HG03139 (cell line): ENCODE measurements at regions not wholly inside any gene's neighbourhood (a gene's known extent, or its start where the extent isn't known, plus 50 kb on each side); places are given as distances from the start of the nearest gene placed in this dataset.

ENCODE experiments used
- ATAC-seq: cut with Tn5 transposase; IDR thresholded peaks from one replicate; pipeline ENCODE4 v1.9.1; 2021; ENCODE audit not compliant: unreplicated experiment

DNA sequence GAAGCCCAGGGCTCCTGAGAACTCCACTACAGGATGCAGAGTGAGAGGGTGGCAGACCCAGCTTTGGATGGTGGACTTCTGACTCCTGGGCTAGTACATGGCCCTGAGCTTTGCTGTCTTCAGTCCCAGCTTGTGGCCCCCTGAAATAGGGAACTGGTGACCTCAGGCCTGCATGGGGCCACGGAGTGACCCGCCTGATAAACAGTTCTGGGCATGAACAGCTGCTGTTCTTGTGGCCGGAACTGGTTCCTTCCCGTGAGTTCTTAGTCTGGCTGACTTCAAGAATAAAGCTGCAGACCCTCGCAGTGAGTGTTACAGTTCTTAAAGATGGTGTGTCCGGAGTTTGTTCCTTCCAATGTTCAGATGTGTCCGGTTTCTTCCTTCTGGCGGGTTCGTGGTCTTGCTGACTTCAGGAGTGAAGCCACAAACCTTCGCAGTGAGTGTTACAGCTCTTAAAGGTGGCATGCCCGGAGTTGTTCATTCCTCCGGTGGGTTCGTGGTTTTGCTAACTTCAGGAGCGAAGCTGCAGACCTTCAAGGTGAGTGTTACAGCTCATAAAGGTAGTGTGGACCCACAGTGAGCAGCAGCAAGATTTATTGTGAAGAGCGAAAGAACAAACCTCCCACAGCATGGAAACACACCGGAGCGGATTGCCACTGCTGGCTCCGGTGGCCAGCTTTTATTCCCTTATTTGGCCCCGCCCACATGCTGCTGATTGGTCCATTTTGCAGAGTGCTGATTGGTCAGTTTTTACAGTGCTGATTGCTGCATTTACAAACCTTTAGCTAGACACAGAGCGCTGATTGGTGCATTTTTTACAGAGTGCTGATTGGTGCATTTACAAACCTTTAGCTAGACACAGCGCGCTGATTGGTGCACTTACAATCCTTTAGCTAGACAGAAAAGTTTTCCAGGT is 268.0 kb downstream of the ZEB1 start:
- no peak for ATAC-seq

DNA sequence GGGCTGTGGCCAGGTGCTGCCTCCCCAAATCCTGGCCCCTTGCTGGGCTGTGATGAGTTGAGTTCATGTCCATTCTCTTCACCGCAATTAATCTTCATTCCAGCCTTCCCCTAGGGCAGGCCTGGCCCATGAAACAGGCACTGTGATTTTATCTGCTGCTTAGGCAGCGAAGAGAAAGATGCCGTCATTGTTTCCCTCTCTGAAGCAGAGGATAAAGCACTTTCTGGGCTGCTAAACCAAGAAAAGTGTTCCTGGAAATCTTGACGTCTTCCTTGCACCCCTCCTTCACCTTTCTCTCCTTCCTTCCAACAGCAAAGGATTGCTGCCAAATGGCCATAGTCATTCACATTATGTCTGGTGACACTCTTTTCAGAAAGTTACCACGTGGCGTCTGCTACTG is 265.9 kb downstream of the ZEB1 start:
- no peak for ATAC-seq

DNA sequence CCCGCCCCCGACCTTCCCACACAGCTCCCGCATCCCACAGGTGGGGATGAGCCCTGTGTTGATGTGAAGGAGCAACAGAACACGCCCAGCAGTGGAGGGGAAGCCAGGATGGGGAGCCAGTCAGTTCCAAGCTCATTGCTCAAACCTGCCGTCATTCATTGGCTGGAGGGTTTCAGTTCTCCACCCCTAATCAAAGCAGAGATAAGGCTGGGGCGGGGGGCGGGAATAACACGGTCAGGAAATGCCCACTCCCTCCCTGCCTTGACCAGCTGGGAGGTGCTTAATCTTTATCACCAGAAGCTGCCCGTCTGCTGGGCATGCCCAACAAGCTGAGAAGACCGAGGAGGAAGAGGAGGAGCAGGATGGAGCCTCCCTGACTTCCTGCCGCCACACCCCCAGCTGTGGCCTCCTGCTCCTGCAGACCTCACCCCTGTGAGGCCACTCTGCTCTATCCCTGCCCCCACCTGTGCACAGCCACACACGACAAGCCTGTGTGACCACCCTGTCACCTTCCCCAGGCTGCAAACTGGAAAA is 265.1 kb downstream of the ZEB1 start:
- ATAC-seq, result no peak

DNA sequence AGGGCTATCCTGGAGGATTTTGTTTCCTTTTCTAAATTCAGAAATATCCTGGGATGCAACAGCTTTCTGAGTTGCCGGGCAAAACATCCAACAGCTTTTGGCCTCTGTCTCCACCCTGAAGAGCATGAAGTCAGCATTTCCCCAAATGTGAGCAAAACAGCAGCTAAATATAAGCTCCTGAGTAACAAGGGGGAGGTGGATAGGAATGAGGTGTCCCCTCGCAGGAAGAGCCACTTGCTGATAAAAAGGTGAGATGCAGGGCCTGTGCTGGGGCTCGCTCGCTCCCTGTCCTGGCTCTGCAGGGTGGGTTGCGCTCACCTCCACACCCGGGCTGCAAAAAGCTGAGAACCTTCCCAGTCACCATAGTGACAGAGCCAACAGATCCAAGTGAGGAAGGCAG is 264.3 kb downstream of the ZEB1 start:
- no peak for ATAC-seq

DNA sequence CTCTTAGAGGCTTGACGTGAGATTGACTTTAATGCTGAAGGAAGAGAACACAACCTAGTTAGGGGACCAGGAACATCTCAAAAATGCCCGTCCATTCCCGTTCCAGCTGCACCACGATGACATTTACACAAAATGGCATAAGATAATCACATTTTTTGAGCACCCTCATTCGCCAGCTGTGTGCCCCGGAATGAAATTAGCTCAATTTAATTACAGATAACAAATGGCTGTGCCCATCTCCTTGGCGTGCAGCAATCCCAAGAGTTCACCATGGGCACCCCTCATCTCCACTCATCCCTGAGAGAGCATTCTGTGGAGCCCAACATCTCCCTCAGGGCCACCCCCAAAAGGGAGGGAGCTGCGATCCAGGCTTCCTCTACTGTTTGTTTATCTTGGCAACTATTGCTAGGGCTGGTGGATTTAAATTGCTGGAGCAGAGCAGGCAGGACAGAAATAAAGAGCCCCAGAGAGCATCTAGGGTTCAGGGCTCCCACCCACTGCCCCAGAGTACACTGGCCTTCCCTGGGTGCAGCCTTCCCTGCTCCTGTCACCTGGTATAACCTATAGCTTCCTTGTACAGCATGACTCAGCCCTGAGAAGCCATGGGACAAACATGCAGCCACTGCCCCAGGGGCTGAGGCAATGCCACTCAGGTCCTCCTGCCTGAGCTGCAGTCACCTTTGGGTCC is 263.5 kb downstream of the ZEB1 start:
- ATAC-seq, result no peak

DNA sequence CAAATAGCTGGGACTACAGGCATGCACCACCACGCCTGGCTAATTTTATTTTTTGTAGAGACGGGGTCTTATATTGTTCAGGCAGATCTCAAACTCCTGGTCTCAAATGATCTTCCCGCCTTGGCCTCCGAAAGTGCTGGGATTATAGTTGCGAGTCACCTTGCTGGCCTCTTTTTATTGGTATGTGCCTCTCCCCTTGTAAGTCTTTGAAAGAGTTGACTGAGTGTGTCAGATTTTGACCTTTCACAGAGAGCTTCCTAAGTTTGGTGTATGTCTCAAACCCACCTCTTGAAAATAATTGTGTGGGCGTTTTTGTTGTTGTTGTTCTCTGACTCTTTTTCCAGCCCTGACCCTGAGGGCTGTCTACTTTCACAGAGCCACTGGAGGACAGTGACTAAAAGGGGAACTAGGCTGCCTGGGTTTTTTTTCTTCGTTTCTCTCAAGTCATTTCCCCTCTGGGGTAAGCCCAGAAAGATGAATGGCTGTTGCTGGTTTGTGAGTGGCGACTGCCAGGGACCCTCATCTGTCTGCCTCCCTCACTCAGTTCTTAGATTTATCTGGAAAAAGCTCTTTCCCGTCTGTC is 262.8 kb downstream of the ZEB1 start:
- ATAC-seq, result no peak

DNA sequence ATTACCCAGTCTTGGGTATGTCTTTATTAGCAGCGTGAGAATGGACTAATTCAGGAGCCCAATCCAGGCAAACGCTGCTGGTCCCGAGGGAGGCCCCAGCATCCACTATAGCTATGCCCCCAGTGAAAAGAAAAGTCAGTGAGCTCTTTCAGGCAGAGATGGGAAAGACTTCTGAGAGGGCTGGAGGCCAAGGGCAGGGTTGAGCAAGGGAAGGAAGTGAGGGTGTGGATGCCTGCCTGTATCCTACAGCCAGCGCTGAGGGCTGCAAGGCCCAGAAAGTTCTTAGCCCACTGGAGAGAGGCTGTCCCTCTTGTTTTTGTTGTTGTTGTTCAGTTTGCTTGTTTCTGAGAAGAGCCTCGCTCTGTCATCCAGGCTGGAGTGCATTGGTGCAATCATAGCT is 261.6 kb downstream of the ZEB1 start:
- no peak for ATAC-seq
